CD8-positive, alpha-beta memory T cell (primary cell): ENCODE measurements at regions not wholly inside any gene's neighbourhood (a gene's known extent, or its start where the extent isn't known, plus 50 kb on each side); places are given as distances from the start of the nearest gene placed in this dataset.
"Not testable (repeated sequence)": the region's sequence is repeated elsewhere in the genome, so short reads cannot be mapped to it uniquely, and the experiment has no call there.

Source experiments
- CTCF ChIA-PET: fragments of 350-600 bp; sonication (Branson Sonifier 250); formaldehyde crosslinking; loops from one replicate; lab custom pipeline; 2021; ENCODE audit warnings: antibody characterized with exemption; lab: Charles Lee
- POLR2A ChIA-PET: fragments of 350-600 bp; sonication (Branson Sonifier 250); formaldehyde crosslinking; loops from one replicate; lab custom pipeline; 2021; ENCODE audit warnings: antibody characterized with exemption; lab: Charles Lee
- DNase-seq, 5 donors: peaks; one replicate each; pipeline versions ENCODE4 v3.0.0 to v3.0.0-alpha.2; 2020 to 2022; ENCODE audit warnings: mixed read lengths in 1 of 5
- H3K27ac ChIP-seq: one replicate; pipeline ENCODE4 v1.7.0; 2013; ENCODE audit warnings: low read depth, mild to moderate bottlenecking, low read length, moderate library complexity
- H3K27me3 ChIP-seq: 2 replicates; pipeline ENCODE4 v1.7.0; 2013; ENCODE audit warnings: low read length, mild to moderate bottlenecking; ENCODE audit not compliant: insufficient read depth, poor library complexity, severe bottlenecking
- H3K36me3 ChIP-seq: 2 replicates; pipeline ENCODE4 v1.7.0; 2013; ENCODE audit warnings: mild to moderate bottlenecking, low read length, moderate library complexity; ENCODE audit not compliant: insufficient read depth
- H3K4me1 ChIP-seq: 2 replicates; pipeline ENCODE4 v1.7.0; 2013; ENCODE audit warnings: mild to moderate bottlenecking, low read length, moderate library complexity; ENCODE audit not compliant: insufficient read depth
- H3K4me3 ChIP-seq: 2 replicates; pipeline ENCODE4 v1.7.0; 2013; ENCODE audit warnings: mild to moderate bottlenecking, low read length
- H3K9me3 ChIP-seq: 2 replicates; pipeline ENCODE4 v1.7.0; 2013; ENCODE audit warnings: mild to moderate bottlenecking, low read length
- H3K27ac Mint-ChIP-seq, 8 donors: one replicate each; pipeline ENCODE4 v1.8.0; 2020 to 2021; ENCODE audit warnings: mixed read lengths in 8 of 8, mild to moderate bottlenecking in 6 of 8, inconsistent platforms in 3 of 8, moderate library complexity in 3 of 8
- H3K27me3 Mint-ChIP-seq, 2 donors: one replicate each; pipeline ENCODE4 v1.8.0; 2020 to 2021; ENCODE audit warnings: mixed read lengths in 2 of 2, mild to moderate bottlenecking in 1 of 2, moderate library complexity in 1 of 2
- H3K36me3 Mint-ChIP-seq, 3 donors: one replicate each; pipeline ENCODE4 v1.8.0; 2020 to 2021; ENCODE audit warnings: mixed read lengths in 3 of 3, inconsistent platforms in 1 of 3, mild to moderate bottlenecking in 1 of 3
- H3K4me1 Mint-ChIP-seq, 3 donors: one replicate each; pipeline ENCODE4 v1.8.0; 2020 to 2021; ENCODE audit warnings: mixed read lengths in 3 of 3, inconsistent platforms in 1 of 3, mild to moderate bottlenecking in 1 of 3
- H3K4me3 Mint-ChIP-seq, 7 donors: one replicate each; pipeline ENCODE4 v1.8.0; 2020 to 2021; ENCODE audit warnings: mixed read lengths in 7 of 7, mild to moderate bottlenecking in 6 of 7, moderate library complexity in 4 of 7, inconsistent platforms in 2 of 7
- H3K9me3 Mint-ChIP-seq, 5 donors: one replicate each; pipeline ENCODE4 v1.8.0; 2020 to 2022; ENCODE audit warnings: mixed read lengths in 5 of 5, mild to moderate bottlenecking in 3 of 5, moderate library complexity in 2 of 5, inconsistent platforms in 1 of 5

DNA sequence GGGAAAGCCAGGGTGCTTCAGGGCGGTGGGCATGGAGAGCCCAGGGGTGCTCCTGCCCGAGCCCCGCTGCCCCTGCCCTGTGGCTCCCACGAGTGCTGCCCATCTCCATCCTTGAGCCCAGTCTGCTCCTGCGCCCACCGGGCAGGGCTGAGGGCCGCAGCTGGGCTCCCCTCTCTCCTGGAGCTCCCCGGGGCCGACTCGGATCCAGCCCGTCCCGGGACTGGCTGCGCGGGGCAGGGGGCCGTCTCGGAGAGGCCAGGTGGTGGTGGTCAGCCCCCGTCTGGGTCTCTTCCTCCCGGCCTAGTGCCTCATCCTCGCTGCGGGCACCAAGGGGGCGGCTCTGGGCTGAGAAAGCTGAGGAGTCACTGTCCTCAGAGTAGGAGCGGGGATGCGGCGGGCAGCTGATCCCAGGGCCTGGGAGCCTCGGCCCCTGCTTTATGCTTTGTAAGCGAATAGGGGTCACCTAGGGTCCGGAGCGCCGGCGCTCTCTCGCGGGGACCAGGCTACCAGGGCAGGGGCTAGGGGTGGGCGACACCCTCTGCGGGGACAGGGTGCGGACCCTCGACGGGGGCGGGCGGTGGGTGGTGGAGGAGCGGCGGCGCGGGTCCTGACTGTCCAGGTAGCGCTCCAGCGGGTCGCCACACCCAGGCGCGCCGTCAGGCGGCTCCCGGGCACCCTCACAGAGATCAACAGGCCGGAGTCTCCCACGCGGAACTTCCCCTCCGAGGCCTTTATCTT is 63.3 kb upstream of the IGFBPL1 start:
- POLR2A ChIA-PET, DNase-seq, H3K4me1 Mint-ChIP-seq: not testable (repeated sequence)

DNA sequence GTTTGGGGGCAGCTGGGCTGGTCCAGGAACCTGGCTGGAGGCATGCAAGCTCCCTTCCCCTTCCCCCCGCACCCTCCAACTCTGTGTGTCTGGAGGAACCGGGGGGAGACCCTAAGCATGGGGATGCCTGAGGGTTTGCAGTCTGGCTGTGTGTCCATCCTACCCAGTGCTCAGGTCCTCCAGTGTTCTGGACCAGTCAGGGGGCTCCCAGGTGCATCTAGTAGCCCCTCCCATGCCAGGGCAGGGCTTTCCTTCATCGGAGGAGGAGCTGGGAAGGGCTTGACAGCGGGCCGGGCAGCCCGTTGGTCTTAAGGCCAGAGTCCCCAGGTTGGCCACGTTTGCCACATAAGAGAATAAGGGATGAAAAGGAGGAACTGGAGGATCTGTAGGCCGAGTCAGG is 62.6 kb upstream of the IGFBPL1 start:
- H3K4me1 ChIP-seq, result no peaks in the 10 kb centered on the region
- CTCF ChIA-PET, result no interaction called here
- no peak overlapping the region for H3K27ac ChIP-seq
- no peak for DNase-seq
- Mint-ChIP-seq H3K4me3 (no peak overlapping the region), H3K4me1 (peaks cover 0 to 5% (median 1%) of the 10 kb centered on the region in 3 donors), H3K9me3 (peaks cover 0 to 3% (median 3%) of the 10 kb centered on the region in 5 donors), H3K27me3 (peaks cover 26% of the 10 kb centered on the region in 2 donors), H3K36me3 (peaks cover 0 to 4% (median 0%) of the 10 kb centered on the region in 3 donors), H3K27ac (no peak overlapping the region)
- no peaks in the 10 kb centered on the region for H3K27me3 ChIP-seq
- POLR2A ChIA-PET, result no interaction called here
- no peaks in the 10 kb centered on the region for H3K36me3 ChIP-seq
- H3K4me3 ChIP-seq, result no peak overlapping the region
- H3K9me3 ChIP-seq, result no peaks in the 10 kb centered on the region

More for the DNA sequence above, 63.3 kb upstream of the IGFBPL1 start:
- CTCF ChIA-PET, H3K4me3 Mint-ChIP-seq, H3K36me3 Mint-ChIP-seq, H3K4me3 ChIP-seq, H3K9me3 Mint-ChIP-seq, H3K27me3 ChIP-seq, H3K27ac ChIP-seq, H3K4me1 ChIP-seq, H3K27ac Mint-ChIP-seq, H3K36me3 ChIP-seq, H3K9me3 ChIP-seq: not testable (repeated sequence)
- peaks cover 22 to 26% of the 10 kb centered on the region in 2 donors for H3K27me3 Mint-ChIP-seq

DNA sequence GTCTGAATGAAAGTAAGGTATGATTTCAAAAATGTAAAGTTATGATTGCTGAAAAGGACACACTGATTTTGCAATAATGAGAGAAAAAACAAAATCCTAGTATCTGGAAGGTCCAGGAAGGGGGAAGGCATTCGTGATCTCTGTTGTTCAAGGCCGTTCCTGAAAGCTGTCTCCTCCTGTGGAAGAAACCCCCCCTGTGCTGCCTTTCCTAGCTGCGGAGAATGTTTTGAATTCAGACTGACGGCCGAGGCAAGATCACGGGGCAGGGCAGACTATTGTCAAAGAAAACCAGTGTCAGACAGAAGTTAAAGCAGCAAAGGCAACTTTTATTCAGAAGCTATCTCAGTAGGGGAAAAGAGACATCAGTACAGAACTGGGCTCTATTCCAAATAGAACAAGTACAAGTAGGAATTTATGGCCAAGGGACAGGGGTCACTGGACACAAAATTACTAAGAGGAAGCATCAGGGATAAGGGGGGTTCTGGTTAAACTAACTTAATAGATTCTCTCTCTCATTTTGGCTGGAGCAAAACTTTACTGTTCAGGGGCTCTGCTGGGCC is 61.9 kb upstream of the IGFBPL1 start:
- ChIA-PET CTCF (no interaction called here), POLR2A (no interaction called here)
- Histone ChIP-seq H3K27ac (no peak overlapping the region), H3K4me3 (no peak overlapping the region), H3K9me3 (no peaks in the 10 kb centered on the region), H3K27me3 (no peaks in the 10 kb centered on the region), H3K36me3 (no peaks in the 10 kb centered on the region), H3K4me1 (no peaks in the 10 kb centered on the region)
- Mint-ChIP-seq H3K36me3 (no peaks in the 10 kb centered on the region), H3K4me1 (peaks cover 0 to 5% (median 1%) of the 10 kb centered on the region in 3 donors), H3K27me3 (peaks cover 26% of the 10 kb centered on the region in 2 donors), H3K4me3 (no peak overlapping the region), H3K9me3 (no peaks in the 10 kb centered on the region), H3K27ac (no peak overlapping the region)
- DNase-seq, result no peak

DNA sequence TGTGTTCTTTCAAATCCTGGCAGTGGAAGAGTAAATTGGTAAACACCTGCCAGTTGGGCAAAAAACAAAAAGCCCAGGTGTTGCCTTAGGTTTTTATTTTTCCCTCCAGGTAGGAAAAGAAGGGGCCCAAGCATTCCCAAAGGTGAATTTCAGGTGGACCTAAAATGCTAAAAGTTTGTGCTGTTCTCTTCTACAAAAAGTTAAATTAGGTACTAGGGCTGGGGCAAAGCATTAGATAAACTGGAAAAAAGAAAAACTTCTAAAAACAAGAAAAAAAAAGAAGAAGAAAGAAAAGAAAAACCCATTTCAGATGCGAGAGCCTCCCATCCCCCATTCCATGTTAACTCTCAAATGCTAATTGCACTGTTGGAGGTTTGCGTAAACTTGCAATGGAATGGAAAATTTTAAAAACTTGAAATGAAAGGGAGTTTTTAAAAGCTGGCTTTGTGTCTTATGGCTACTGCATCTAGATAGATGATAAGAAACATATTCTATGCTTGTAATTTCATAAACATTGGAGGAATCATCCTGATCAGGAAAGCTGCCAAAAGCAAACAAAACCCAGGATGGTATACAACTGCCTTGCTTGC is 59.9 kb upstream of the IGFBPL1 start:
- POLR2A ChIA-PET, H3K27ac Mint-ChIP-seq, H3K36me3 Mint-ChIP-seq, H3K9me3 ChIP-seq, H3K36me3 ChIP-seq, H3K4me3 ChIP-seq, H3K27ac ChIP-seq, H3K9me3 Mint-ChIP-seq, DNase-seq, H3K4me1 Mint-ChIP-seq, CTCF ChIA-PET, H3K4me1 ChIP-seq, H3K4me3 Mint-ChIP-seq, H3K27me3 ChIP-seq: not testable (repeated sequence)
- peaks cover 21 to 26% of the 10 kb centered on the region in 2 donors for H3K27me3 Mint-ChIP-seq

- Histone ChIP-seq H3K9me3 (no peaks in the 10 kb centered on the region), H3K4me1 (no peaks in the 10 kb centered on the region), H3K27ac (no peak overlapping the region), H3K4me3 (no peak overlapping the region), H3K27me3 (no peaks in the 10 kb centered on the region), H3K36me3 (no peaks in the 10 kb centered on the region)
- no peaks in the 10 kb centered on the region for H3K9me3 Mint-ChIP-seq
- POLR2A ChIA-PET, result no interaction called here
- peaks cover 0 to 5% (median 1%) of the 10 kb centered on the region in 3 donors for H3K4me1 Mint-ChIP-seq
- peaks cover 21 to 26% of the 10 kb centered on the region in 2 donors for H3K27me3 Mint-ChIP-seq
- H3K36me3 Mint-ChIP-seq, result no peaks in the 10 kb centered on the region
- DNase-seq, result no peak
- CTCF ChIA-PET, result no interaction called here
- peak overlapping the region in 2 of 7 donors; percentile 6 to 13 for H3K4me3 Mint-ChIP-seq
- H3K27ac Mint-ChIP-seq, result no peak overlapping the region
Measured at GRCh38 chr9:38482918-38483592, 58.8 kb upstream of the IGFBPL1 start.

DNA sequence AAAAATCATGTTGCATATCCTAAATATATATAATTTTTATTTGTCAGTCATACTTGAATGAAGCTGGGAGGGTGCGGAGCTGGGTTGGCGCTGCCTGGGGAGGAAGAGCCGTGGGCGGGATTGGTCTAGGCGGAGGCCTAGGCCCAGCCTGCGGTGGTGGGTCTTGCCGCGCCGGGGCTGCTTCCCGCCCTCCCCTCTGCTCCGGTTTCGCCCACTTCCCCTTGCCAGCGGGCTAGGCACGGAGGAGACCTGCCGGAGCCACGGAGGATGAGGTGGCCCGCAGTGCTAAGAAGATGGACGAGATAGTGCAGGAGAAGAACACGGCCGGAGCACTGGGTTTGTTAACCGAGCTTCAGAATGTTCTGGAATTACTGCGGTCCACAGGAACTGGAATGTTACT is 54.0 kb upstream of the IGFBPL1 start:
- DNase-seq, result no peak
- peaks cover 3 to 13% of the 10 kb centered on the region in 2 donors for H3K27me3 Mint-ChIP-seq
- POLR2A ChIA-PET, result no interaction called here
- H3K27ac Mint-ChIP-seq, result no peak overlapping the region
- no peaks in the 10 kb centered on the region for H3K9me3 ChIP-seq
- H3K4me3 ChIP-seq, result no peak overlapping the region
- no peaks in the 10 kb centered on the region for H3K27me3 ChIP-seq
- no peak overlapping the region for H3K4me3 Mint-ChIP-seq
- H3K27ac ChIP-seq, result no peak overlapping the region
- H3K9me3 Mint-ChIP-seq, result peaks cover 5 to 10% (median 6%) of the 10 kb centered on the region in 5 donors
- CTCF ChIA-PET, result no interaction called here
- H3K36me3 ChIP-seq, result no peaks in the 10 kb centered on the region
- H3K4me1 ChIP-seq, result no peaks in the 10 kb centered on the region
- H3K4me1 Mint-ChIP-seq, result peaks cover 0 to under 1% (median 0%) of the 10 kb centered on the region in 3 donors
- peaks cover 0 to 6% (median 2%) of the 10 kb centered on the region in 3 donors for H3K36me3 Mint-ChIP-seq

DNA sequence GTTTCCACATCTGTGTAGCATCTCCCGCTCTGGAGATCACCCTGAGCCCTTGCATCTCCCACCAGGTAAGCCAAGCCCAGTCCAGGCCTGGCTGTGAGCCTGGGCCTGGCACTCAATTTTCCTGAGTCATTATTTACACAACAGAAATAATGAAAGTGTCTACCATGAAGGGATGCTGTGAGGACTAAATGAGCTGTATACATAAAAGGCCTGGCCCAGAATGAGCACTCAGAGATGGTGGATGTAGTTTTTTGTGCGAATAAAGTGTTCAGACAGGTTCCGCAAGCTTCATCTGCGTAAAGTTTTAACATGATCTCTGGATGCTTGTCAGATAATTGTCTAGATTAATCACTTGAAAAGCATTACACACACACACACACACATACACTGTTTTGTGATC is 50.2 kb upstream of the IGFBPL1 start:
- CTCF ChIA-PET, H3K27ac ChIP-seq, H3K27me3 ChIP-seq, POLR2A ChIA-PET, H3K4me3 Mint-ChIP-seq, H3K4me1 Mint-ChIP-seq, H3K36me3 ChIP-seq, H3K27ac Mint-ChIP-seq, DNase-seq, H3K9me3 ChIP-seq, H3K4me1 ChIP-seq, H3K4me3 ChIP-seq, H3K36me3 Mint-ChIP-seq: not testable (repeated sequence)
- Mint-ChIP-seq H3K27me3 (peaks cover 11 to 35% of the 10 kb centered on the region in 2 donors), H3K9me3 (peaks cover 5 to 10% (median 6%) of the 10 kb centered on the region in 5 donors)
